NCI-H2107 treated with DMSO at 0.1 percent for 48 hours (cell line): ENCODE measurements at regions not wholly inside any gene's neighbourhood (a gene's known extent, or its start where the extent isn't known, plus 50 kb on each side); places are given as distances from the start of the nearest gene placed in this dataset.
"Not testable (repeated sequence)": the region's sequence is repeated elsewhere in the genome, so short reads cannot be mapped to it uniquely, and the experiment has no call there.

ENCODE experiments used
- DNase-seq: peaks from one replicate; lab custom pipeline; 2025; ENCODE audit not compliant: unreplicated experiment; lab: John Stamatoyannopoulos, UW

DNA sequence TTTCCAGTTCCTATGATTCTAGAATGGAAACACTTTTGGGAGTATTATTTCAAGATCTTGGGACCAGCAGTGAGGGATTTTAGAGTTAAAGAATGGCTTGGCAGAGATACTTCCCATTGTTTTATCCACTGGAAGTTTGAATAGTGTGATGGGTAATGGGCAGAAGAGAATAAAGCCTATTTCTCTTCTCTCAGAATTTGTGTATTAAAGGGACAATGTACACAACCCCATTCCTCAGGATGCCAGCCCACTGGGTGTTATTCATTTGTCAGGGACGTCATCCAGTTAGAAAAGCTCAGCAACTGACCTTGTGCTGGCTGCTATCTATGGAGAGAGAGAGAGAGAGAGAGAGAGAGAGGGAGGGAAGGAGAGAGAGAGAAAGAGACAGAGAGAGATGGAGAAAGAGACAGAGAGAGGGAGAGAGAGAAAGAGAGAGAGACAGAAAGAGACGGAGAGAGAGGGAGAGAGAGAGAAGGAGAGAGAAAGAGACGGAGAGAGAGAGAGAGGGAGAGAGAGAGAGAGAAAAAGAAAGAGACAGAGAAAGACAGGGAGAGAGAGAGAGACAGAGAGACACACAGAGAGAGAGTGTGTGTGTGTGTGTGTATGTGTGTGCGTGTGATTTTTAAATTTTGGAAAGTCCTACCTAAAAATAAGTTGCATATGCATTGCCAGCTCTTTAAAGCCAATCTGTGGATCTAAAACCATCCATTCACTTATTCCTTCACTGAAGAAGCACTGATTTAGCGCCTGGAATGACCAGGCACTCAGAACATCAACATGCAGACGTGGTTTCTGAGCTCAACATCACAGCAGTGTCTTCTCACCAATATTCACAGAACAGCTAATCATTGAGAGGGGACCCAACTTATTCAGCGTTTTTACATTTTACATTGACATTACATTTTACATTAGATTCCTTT, 388.8 kb downstream of the THBS2 start:
- no peak for DNase-seq

- DNase-seq, result no peak
Observed at GRCh38 chr6:168863467-168863866, 390.2 kb downstream of the THBS2 start.

GRCh38 chr6:168862346-168862980, 391.2 kb downstream of the THBS2 start:
- DNase-seq, result no peak

- DNase-seq, result no peak
Observed at GRCh38 chr6:168860987-168861386, 392.7 kb downstream of the THBS2 start.

- no peak for DNase-seq
Observed at GRCh38 chr6:168860341-168860740, 393.3 kb downstream of the THBS2 start.

- DNase-seq, result no peak
Observed at GRCh38 chr6:168858926-168859325, 394.7 kb downstream of the THBS2 start.

GRCh38 chr6:168856914-168857313, 396.7 kb downstream of the THBS2 start:
- DNase-seq, result no peak

- peak; percentile 53 for DNase-seq
Observed at GRCh38 chr6:168852376-168852884, 401.2 kb downstream of the THBS2 start.

DNA sequence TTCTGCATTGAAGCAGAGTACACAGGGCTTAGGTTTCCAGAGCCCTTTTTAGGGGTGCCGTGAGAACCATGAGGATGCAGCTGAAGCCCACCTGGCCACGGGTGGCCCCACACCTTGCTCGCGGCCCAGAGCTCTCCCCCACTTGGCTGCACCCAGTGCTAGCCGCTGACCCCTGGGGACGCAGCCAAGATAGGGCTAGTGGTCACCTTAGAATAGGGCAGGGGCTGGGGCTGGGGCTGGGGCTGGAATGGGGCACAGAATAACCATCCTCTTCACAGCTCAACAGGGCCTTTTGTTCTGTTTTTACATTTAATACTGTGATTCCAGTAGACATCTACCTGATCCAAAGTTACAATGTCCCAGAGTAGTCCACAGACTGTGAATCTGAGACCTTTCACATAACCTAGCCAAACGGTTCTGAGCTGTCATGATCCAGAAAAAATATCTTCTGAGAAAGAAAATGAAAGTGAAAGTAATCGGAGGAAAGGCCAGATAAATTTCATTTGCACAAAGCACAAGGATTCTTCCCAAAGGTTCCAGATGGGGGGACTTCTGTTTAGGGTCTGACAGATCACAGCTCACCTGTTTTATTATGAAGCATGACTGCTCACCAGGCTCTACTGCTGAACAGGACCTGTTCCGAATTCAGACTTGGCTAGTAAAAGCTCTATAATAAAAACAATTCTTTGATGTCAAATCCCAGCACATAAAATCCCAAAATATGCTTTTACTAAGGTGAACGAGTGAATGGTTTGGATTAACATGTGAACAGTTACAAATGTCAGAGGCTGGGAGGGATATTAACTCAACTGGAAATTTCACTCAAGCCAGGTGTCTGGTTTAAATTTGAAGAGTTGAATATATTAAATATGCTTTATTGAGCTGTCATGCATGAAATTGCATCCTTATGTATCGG, 401.9 kb downstream of the THBS2 start:
- peak; percentile 51 for DNase-seq

- DNase-seq, result not testable (repeated sequence)
Observed at GRCh38 chr6:168850027-168850736, 403.5 kb downstream of the THBS2 start.

GRCh38 chr6:168849459-168849858, 404.2 kb downstream of the THBS2 start:
- no peak for DNase-seq

DNA sequence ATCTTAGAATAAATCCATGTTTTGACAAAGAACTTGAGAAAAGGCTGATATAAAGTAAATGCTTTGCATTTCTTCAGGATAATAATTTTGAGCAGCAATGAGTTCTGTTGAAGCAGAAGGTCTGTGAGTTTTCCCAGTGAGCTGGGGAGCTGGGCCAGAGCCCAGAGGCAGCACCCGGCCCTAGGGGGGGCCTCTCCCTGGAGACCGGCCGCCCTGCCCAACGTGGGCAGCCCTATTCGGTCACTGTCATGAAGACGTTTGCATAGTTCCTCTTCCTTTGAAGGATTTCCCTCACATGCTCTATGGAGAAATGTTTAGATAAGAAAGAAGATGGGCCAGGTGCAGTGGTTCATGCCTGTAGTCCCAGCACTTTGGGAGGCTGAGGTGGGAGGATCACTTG, 404.8 kb downstream of the THBS2 start:
- no peak for DNase-seq

GRCh38 chr6:168844821-168845609, 404.0 kb downstream of the SMOC2 start:
- no peak for DNase-seq

- not testable (repeated sequence) for DNase-seq
Observed at GRCh38 chr6:168842632-168843212, 401.7 kb downstream of the SMOC2 start.

DNA sequence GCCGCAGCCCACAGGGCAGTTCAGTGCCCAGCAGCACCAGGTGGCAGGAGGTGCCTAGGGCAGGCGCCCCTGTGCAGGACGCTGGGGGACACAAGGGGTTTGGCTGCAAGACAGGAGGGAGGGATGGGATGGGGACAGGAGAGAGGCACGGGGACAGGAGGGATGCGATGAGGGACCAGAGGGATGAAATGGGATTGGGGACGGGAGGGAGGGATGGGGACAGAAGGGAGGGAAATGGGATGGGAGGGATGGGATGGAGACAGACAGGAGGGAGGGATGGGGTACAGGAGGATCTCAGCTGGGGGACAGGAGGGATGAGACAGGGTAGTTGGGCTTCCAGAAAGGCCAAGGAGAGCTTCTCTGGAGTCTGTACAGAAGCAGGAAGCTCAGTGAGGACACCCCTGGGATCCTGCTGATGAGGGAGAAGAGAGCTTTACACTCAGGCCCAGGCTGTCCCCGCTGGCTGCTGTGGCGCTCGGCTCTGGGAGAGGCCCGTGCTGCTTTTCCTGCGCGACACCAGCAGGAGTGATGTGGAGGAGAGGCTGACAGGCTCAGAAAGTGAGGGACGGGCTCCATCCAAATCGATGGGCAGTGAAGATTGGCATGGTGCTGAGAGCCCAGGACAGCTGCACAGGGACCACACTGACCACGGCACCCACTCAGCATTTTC, 400.8 kb downstream of the SMOC2 start:
- DNase-seq, result no peak

DNA sequence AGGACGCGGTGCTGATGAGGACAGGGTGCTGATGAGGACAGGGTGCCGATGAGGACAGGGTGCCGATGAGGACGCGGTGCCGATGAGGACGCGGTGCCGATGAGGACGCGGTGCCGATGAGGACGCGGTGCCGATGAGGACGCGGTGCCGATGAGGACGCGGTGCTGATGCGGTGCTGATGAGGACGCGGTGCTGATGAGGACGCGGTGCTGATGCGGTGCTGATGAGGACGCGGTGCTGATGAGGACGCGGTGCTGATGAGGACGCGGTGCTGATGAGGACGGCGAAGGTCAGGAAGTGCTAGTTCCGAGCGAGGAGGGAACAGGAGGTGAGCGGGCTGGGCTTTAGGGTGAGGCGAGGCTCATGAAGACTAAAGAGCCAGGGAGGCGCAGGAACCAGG, 399.9 kb downstream of the SMOC2 start:
- DNase-seq, result not testable (repeated sequence)

DNA sequence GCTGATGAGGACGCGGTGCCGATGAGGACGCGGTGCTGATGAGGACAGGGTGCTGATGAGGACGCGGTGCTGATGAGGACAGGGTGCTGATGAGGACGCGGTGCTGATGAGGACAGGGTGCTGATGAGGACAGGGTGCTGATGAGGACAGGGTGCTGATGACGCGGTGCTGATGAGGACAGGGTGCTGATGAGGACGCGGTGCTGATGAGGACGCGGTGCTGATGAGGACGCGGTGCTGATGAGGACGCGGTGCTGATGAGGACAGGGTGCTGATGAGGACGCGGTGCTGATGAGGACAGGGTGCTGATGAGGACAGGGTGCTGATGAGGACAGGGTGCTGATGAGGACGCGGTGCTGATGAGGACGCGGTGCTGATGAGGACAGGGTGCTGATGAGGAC, 399.3 kb downstream of the SMOC2 start:
- DNase-seq, result not testable (repeated sequence)

- peak; percentile 89 for DNase-seq
Observed at GRCh38 chr6:168838037-168838399, 397.0 kb downstream of the SMOC2 start.
